Endothelial cell of umbilical vein (primary cell): ENCODE measurements at regions not wholly inside any gene's neighbourhood (a gene's known extent, or its start where the extent isn't known, plus 50 kb on each side); places are given as distances from the start of the nearest gene placed in this dataset.

Source experiments
- BruUV-seq: library from RNA; stranded (reverse); fragments of 400-500 nt; replicated peaks from 2 replicates; lab custom pipeline; 2021; lab: Mats Ljungman, UMichigan
- CTCF ChIA-PET: fragments of 300-600, 350-600 bp; sonication (Branson Sonifier 250); formaldehyde crosslinking; loops from one replicate; lab custom pipeline; 2021; ENCODE audit warnings: antibody characterized with exemption, inconsistent platforms; lab: Charles Lee
- POLR2A ChIA-PET: fragments of 300-600, 350-600 bp; sonication (Branson Sonifier 250); formaldehyde crosslinking; loops from one replicate; lab custom pipeline; 2021; ENCODE audit warnings: antibody characterized with exemption, inconsistent platforms; lab: Charles Lee
- DNase-seq: peaks from one replicate; pipeline ENCODE4 v3.0.0-alpha.2; 2011; ENCODE audit warnings: low read depth, low spot score
- FAIRE-seq: peaks from 2 replicates; lab custom pipeline; 2011; peaks lifted over from hg19 to GRCh38; lab: Jason Lieb, UNC
- H2AFZ ChIP-seq: 2 replicates; pipeline ENCODE4 v1.6.0; 2012; ENCODE audit warnings: low read depth, low read length, control low read depth, inconsistent platforms
- H3K27ac ChIP-seq: 2 replicates; pipeline ENCODE4 v1.5.1; 2011; ENCODE audit warnings: low read depth, mild to moderate bottlenecking, control low read depth, low read length, moderate library complexity; ENCODE audit not compliant: insufficient read depth
- H3K27me3 ChIP-seq, 2 experiments: 2 replicates each; pipeline versions ENCODE4 v1.6.0 to v1.6.1; 2011; ENCODE audit warnings: low read length in 2 of 2, mixed read lengths in 1 of 2; ENCODE audit not compliant: control insufficient read depth in 2 of 2, insufficient read depth in 2 of 2
- H3K36me3 ChIP-seq, 2 experiments: 2 replicates in 1 of 2; 3 replicates in 1 of 2; pipeline ENCODE4 v1.5.1; 2011; ENCODE audit warnings: low read length in 2 of 2, mild to moderate bottlenecking in 1 of 2, moderate library complexity in 1 of 2; ENCODE audit not compliant: control insufficient read depth in 2 of 2, insufficient read depth in 2 of 2; ENCODE audit errors: extremely low read depth in 1 of 2
- H3K4me1 ChIP-seq: 3 replicates; pipeline ENCODE4 v1.5.1; 2011; ENCODE audit warnings: mild to moderate bottlenecking, low read length; ENCODE audit not compliant: control insufficient read depth, insufficient read depth; ENCODE audit errors: extremely low read depth
- H3K4me2 ChIP-seq: 2 replicates; pipeline ENCODE4 v1.6.1; 2011; ENCODE audit warnings: low read length, control low read depth, mixed read lengths; ENCODE audit not compliant: insufficient read depth
- H3K4me3 ChIP-seq, 3 experiments: fragments of 200-600 bp in 1 of 3; sonication (generic), shearing (Covaris generic) in 1 of 3; replicated peaks in 1 of 3; 2 replicates each; pipeline ENCODE4 v1.5.1; 2011 to 2016; ENCODE audit warnings: control low read depth in 3 of 3, low read length in 3 of 3, mild to moderate bottlenecking in 2 of 3, inconsistent platforms in 1 of 3, low read depth in 1 of 3, moderate library complexity in 1 of 3; ENCODE audit not compliant: insufficient read depth in 1 of 3
- H3K79me2 ChIP-seq: 2 replicates; pipeline ENCODE4 v1.6.0; 2012; ENCODE audit warnings: low read length, inconsistent platforms; ENCODE audit not compliant: control insufficient read depth, insufficient read depth
- H3K9ac ChIP-seq: replicated peaks from 2 replicates; pipeline ENCODE3; 2011; ENCODE audit warnings: low read length, control low read depth; ENCODE audit not compliant: insufficient read depth; ENCODE audit errors: extremely low read depth
- H3K9me1 ChIP-seq: replicated peaks from 3 replicates; pipeline ENCODE4 v1.6.0; 2011; ENCODE audit warnings: mild to moderate bottlenecking, low read length; ENCODE audit not compliant: control insufficient read depth, insufficient read depth; ENCODE audit errors: extremely low read depth
- H3K9me3 ChIP-seq: replicated peaks from 2 replicates; pipeline ENCODE4 v1.5.1; 2012; ENCODE audit warnings: low read length, inconsistent platforms; ENCODE audit not compliant: control insufficient read depth, insufficient read depth
- H4K20me1 ChIP-seq: replicated peaks from 2 replicates; pipeline ENCODE3; 2011; ENCODE audit warnings: mild to moderate bottlenecking, low read length; ENCODE audit not compliant: control insufficient read depth, insufficient read depth; ENCODE audit errors: extremely low read depth
- CTCF ChIP-seq, 2 donors: IDR thresholded peaks; 1 replicate in 1 of 2; 2 replicates in 1 of 2; pipeline ENCODE4 v1.5.1; 2011; ENCODE audit warnings: low read length in 2 of 2, mild to moderate bottlenecking in 2 of 2, moderate library complexity in 2 of 2, control low read depth in 1 of 2, inconsistent platforms in 1 of 2, low read depth in 1 of 2; ENCODE audit not compliant: insufficient read depth in 1 of 2; ENCODE audit errors: extremely low read depth in 1 of 2
- EZH2 ChIP-seq: IDR thresholded peaks from 2 replicates; pipeline ENCODE4 v1.6.1; 2012; ENCODE audit warnings: borderline replicate concordance, low read depth, mild to moderate bottlenecking, moderate library complexity, low read length, inconsistent platforms; ENCODE audit not compliant: severe bottlenecking
- FOS ChIP-seq: IDR thresholded peaks from 2 replicates; pipeline ENCODE4 v1.6.1; 2011; ENCODE audit warnings: mild to moderate bottlenecking, low read length, moderate library complexity, borderline replicate concordance; ENCODE audit not compliant: insufficient read depth
- GATA2 ChIP-seq: IDR thresholded peaks from 2 replicates; pipeline ENCODE4 v1.7.0; 2011; ENCODE audit warnings: low read depth, mild to moderate bottlenecking, moderate library complexity, mixed read lengths, low read length; ENCODE audit not compliant: insufficient read length, insufficient read depth
- JUN ChIP-seq: IDR thresholded peaks from 2 replicates; pipeline ENCODE4 v1.6.1; 2011; ENCODE audit warnings: borderline replicate concordance, low read depth; ENCODE audit not compliant: insufficient read length, insufficient read depth
- MYC ChIP-seq: IDR thresholded peaks from one replicate; pipeline ENCODE4 v1.6.1; 2011; ENCODE audit warnings: mild to moderate bottlenecking, low read depth, low read length
- POLR2A ChIP-seq: IDR thresholded peaks from 2 replicates; pipeline ENCODE4 v1.6.1; 2012; ENCODE audit warnings: low read depth, mild to moderate bottlenecking, control low read depth, low read length
- POLR2AphosphoS5 ChIP-seq: IDR thresholded peaks from 2 replicates; pipeline ENCODE4 v1.6.1; 2012; ENCODE audit warnings: low read depth, mild to moderate bottlenecking, control low read depth, low read length, moderate library complexity; ENCODE audit not compliant: insufficient read depth
- dilution Hi-C: fragments of 300-500 bp; cut with MboI; formaldehyde crosslinking; loops from one replicate; pipeline ENCODE4 v1.15.0; 2019; ENCODE audit warnings: low sequenced_read_pairs; ENCODE audit not compliant: extremely low pct_ligation_motif_present
- intact Hi-C: fragments of 100-400 bp; cut with micrococcal nuclease; formaldehyde crosslinking; loops from one replicate; pipeline ENCODE4 v1.10.0; 2022
- TF ChIP-seq, protein P1 (sequence below): IDR thresholded peaks from 2 replicates; pipeline ENCODE4 v1.6.1; 2011; ENCODE audit not compliant: insufficient read depth, insufficient read length

DNA sequence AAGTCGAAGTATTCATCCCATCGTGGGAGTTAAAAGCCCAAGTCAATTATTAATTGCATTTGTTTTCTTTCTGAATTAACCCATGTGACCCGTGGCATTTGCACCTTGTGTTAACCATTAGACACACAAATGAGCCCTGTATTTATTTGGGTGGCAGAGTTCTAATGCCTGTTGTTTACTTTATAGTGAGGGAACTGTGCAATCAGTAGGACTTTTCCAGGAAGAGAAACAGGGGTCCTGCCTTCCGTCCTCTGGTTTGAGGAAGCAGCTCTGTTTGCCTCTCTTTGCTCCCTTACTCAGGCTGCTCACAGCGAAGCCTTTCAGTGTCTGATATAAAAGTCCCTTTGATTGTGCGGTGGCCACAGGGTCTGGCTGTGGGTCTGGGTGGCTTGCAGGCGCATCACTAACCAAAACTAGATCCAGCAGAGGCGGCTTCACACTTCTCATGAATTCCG is 263.6 kb downstream of the PTTG2 start:
- no TSS peak for BruUV-seq
- DNase-seq (no peak), FAIRE-seq (no peak)
- no peak overlapping the region for H3K4me2 ChIP-seq
- H3K27ac ChIP-seq: no peak overlapping the region
- H3K9me3 ChIP-seq: no peaks in the 10 kb centered on the region
- H2AFZ ChIP-seq: peak overlapping the region; percentile 26
- H4K20me1 ChIP-seq: no peaks in the 10 kb centered on the region
- no peak overlapping the region for H3K4me3 ChIP-seq
- H3K9ac ChIP-seq: no peak overlapping the region
- ChIA-PET POLR2A (no interaction called here), CTCF (no interaction called here)
- no peaks in the 10 kb centered on the region for H3K79me2 ChIP-seq
- dilution Hi-C loops (no loop called here), intact Hi-C loops (no loop called here)
- no peaks in the 10 kb centered on the region for H3K9me1 ChIP-seq
- H3K36me3 ChIP-seq: no peaks in the 10 kb centered on the region
- TF ChIP-seq JUN (no peak), EZH2 (no peak), POLR2A (no peak), FOS (no peak), MYC (no peak), POLR2AphosphoS5 (no peak), GATA2 (no peak), CTCF (IDR thresholded peaks at IDR 0.05; ENCODE audit: extremely low read depth in 1 of 2, insufficient read depth in 1 of 2, low read depth in 1 of 2, low read length in 2 of 2) (no peak)
- TF ChIP-seq, protein P1, sequence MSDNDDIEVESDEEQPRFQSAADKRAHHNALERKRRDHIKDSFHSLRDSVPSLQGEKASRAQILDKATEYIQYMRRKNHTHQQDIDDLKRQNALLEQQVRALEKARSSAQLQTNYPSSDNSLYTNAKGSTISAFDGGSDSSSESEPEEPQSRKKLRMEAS: no peak
- H3K4me1 ChIP-seq: no peaks in the 10 kb centered on the region
- H3K27me3 ChIP-seq: no peaks in the 10 kb centered on the region
